Activated T-helper 9 cell treated with anti-CD3 and anti-CD28 coated beads, Interleukin-2, amount 50 U/mL, for 16 hours (primary cell): ENCODE measurements at regions not wholly inside any gene's neighbourhood (a gene's known extent, or its start where the extent isn't known, plus 50 kb on each side); places are given as distances from the start of the nearest gene placed in this dataset.

Experiments used
- DNase-seq: peaks from one replicate; pipeline ENCODE4 v3.0.0-alpha.2; 2020; ENCODE audit warnings: low read depth

- no peak for DNase-seq
Measured at GRCh38 chr1:199629624-199630023, 397.9 kb upstream of the NR5A2 start.

- no peak for DNase-seq
Measured at GRCh38 chr1:199639453-199639852, 388.1 kb upstream of the NR5A2 start.

GRCh38 chr1:199641531-199641930, 386.0 kb upstream of the NR5A2 start:
- DNase-seq: no peak

GRCh38 chr1:199644912-199645311, 382.6 kb upstream of the NR5A2 start:
- no peak for DNase-seq

- DNase-seq: no peak
Measured at GRCh38 chr1:199646761-199647160, 380.7 kb upstream of the NR5A2 start.

GRCh38 chr1:199657449-199657848, 370.1 kb upstream of the NR5A2 start:
- DNase-seq: no peak

GRCh38 chr1:199660071-199660470, 367.4 kb upstream of the NR5A2 start:
- no peak for DNase-seq

- DNase-seq: no peak
Measured at GRCh38 chr1:199665371-199665770, 362.1 kb upstream of the NR5A2 start.

GRCh38 chr1:199667089-199667488, 360.4 kb upstream of the NR5A2 start:
- no peak for DNase-seq

GRCh38 chr1:199669916-199670315, 357.6 kb upstream of the NR5A2 start:
- no peak for DNase-seq

GRCh38 chr1:199671684-199672083, 355.8 kb upstream of the NR5A2 start:
- DNase-seq: no peak

- DNase-seq: no peak
Measured at GRCh38 chr1:199675937-199676336, 351.6 kb upstream of the NR5A2 start.

- DNase-seq: no peak
Measured at GRCh38 chr1:199678771-199679170, 348.7 kb upstream of the NR5A2 start.

GRCh38 chr1:199682081-199682480, 345.4 kb upstream of the NR5A2 start:
- DNase-seq: no peak

- DNase-seq: no peak
Measured at GRCh38 chr1:199684686-199685273, 342.7 kb upstream of the NR5A2 start.

GRCh38 chr1:199685369-199685768, 342.1 kb upstream of the NR5A2 start:
- no peak for DNase-seq

- DNase-seq: no peak
Measured at GRCh38 chr1:199687321-199687720, 340.2 kb upstream of the NR5A2 start.

- DNase-seq: no peak
Measured at GRCh38 chr1:199688133-199688676, 339.3 kb upstream of the NR5A2 start.

GRCh38 chr1:199688774-199689173, 338.7 kb upstream of the NR5A2 start:
- DNase-seq: no peak

GRCh38 chr1:199690496-199690895, 337.0 kb upstream of the NR5A2 start:
- no peak for DNase-seq

- no peak for DNase-seq
Measured at GRCh38 chr1:199691540-199691939, 336.0 kb upstream of the NR5A2 start.

- DNase-seq: no peak
Measured at GRCh38 chr1:199693724-199694123, 333.8 kb upstream of the NR5A2 start.

GRCh38 chr1:199696225-199696624, 331.3 kb upstream of the NR5A2 start:
- no peak for DNase-seq

- DNase-seq: no peak
Measured at GRCh38 chr1:199698222-199698621, 329.3 kb upstream of the NR5A2 start.
